ENCODE measurements at regions not wholly inside any gene's neighbourhood (a gene's known extent, or its start where the extent isn't known, plus 50 kb on each side); places are given as distances from the start of the nearest gene placed in this dataset.

DNA sequence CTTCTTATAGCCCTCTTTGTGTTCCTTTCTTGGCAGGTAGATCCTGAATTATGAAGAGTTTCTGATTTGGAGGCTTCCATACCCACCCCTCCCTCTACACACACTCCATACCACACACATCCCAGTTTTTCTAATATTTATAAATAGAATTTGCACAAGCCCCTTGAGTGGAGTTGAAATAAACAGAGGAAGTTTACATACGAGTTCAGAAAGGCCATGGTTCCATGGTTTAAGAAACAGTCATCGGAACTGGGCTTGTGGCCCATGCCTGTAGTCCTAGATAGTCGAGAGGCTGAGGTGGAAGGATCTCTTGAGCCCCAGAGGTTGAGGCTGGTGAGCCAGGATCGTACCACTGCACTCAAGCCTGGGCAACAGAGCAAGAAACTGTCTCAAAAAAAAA, 62.7 kb upstream of the TANC1 start:
- TF ChIP-seq, protein P1, sequence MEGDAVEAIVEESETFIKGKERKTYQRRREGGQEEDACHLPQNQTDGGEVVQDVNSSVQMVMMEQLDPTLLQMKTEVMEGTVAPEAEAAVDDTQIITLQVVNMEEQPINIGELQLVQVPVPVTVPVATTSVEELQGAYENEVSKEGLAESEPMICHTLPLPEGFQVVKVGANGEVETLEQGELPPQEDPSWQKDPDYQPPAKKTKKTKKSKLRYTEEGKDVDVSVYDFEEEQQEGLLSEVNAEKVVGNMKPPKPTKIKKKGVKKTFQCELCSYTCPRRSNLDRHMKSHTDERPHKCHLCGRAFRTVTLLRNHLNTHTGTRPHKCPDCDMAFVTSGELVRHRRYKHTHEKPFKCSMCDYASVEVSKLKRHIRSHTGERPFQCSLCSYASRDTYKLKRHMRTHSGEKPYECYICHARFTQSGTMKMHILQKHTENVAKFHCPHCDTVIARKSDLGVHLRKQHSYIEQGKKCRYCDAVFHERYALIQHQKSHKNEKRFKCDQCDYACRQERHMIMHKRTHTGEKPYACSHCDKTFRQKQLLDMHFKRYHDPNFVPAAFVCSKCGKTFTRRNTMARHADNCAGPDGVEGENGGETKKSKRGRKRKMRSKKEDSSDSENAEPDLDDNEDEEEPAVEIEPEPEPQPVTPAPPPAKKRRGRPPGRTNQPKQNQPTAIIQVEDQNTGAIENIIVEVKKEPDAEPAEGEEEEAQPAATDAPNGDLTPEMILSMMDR (IDR thresholded peaks at IDR 0.05), result no peak
- no peak for TF ChIP-seq POLR2A (IDR thresholded peaks at IDR 0.05)

Measured in esophagus squamous epithelium (tissue), 4 donors.